Suprapubic skin (tissue), 3 donors: ENCODE measurements at regions not wholly inside any gene's neighbourhood (a gene's known extent, or its start where the extent isn't known, plus 50 kb on each side); places are given as distances from the start of the nearest gene placed in this dataset.

Experiments used
- CTCF ChIP-seq, 2 donors: fragments of 200-600 bp in 1 of 2; fragments of 450-650 bp in 1 of 2; sonication (generic) in 1 of 2; IDR thresholded peaks; one replicate each; pipeline ENCODE4 v1.5.1; 2016 to 2019; ENCODE audit warnings: antibody characterized with exemption in 2 of 2, mild to moderate bottlenecking in 1 of 2, moderate library complexity in 1 of 2
- POLR2AphosphoS5 ChIP-seq, 3 donors: sonication (generic); formaldehyde crosslinking; IDR thresholded peaks; one replicate each; pipeline ENCODE4 v1.6.1; 2017; ENCODE audit warnings: antibody characterized with exemption in 3 of 3

- TF ChIP-seq CTCF (IDR thresholded peaks at IDR 0.05) (no peak), POLR2AphosphoS5 (IDR thresholded peaks at IDR 0.05) (no peak)
Observed at GRCh38 chr13:34863360-34864135, 78.5 kb upstream of the NBEA start.
